ENCODE measurements at regions not wholly inside any gene's neighbourhood (a gene's known extent, or its start where the extent isn't known, plus 50 kb on each side); places are given as distances from the start of the nearest gene placed in this dataset.
A peak's percentile ranks its signal among the peaks of the same experiment; 100 is the strongest.

DNA sequence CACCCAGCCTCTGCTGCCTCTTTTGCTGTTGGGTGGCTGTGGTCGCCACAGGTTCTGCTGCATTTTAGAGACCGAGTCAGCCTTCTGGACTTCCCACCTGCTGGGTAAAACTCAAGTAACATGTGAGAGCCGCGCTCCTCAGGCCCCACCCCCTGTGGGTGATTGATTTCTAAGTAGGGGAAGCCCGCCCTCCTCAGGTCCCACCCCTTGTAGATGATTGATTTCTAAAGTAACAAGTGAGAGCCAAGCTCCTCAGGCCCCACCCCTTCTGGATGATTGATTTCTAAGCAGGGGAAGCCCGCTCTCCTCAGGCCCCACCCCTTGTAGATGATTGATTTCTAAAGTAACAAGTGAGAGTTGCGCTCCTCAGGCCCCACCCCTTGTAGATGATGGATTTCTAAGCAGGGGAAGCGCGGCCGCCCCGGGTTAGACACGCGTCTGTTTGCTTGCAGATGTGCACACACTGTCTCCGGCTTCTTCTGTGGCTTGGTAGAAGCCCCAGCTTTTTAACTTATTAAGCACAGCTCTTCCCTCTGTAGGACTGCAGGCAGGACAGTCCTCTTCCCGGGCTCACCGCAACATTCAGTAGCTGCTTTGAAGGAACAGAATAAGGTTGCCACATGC, 83.4 kb downstream of the FAM43A start:
- peak overlapping the region; percentile 67 for H3K4me3 Mint-ChIP-seq (ENCODE audit: unreplicated experiment)
- TF ChIP-seq, protein P1, sequence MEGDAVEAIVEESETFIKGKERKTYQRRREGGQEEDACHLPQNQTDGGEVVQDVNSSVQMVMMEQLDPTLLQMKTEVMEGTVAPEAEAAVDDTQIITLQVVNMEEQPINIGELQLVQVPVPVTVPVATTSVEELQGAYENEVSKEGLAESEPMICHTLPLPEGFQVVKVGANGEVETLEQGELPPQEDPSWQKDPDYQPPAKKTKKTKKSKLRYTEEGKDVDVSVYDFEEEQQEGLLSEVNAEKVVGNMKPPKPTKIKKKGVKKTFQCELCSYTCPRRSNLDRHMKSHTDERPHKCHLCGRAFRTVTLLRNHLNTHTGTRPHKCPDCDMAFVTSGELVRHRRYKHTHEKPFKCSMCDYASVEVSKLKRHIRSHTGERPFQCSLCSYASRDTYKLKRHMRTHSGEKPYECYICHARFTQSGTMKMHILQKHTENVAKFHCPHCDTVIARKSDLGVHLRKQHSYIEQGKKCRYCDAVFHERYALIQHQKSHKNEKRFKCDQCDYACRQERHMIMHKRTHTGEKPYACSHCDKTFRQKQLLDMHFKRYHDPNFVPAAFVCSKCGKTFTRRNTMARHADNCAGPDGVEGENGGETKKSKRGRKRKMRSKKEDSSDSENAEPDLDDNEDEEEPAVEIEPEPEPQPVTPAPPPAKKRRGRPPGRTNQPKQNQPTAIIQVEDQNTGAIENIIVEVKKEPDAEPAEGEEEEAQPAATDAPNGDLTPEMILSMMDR (IDR thresholded peaks at IDR 0.05; ENCODE audit: partially characterized antibody, unreplicated experiment), result no peak

DNA sequence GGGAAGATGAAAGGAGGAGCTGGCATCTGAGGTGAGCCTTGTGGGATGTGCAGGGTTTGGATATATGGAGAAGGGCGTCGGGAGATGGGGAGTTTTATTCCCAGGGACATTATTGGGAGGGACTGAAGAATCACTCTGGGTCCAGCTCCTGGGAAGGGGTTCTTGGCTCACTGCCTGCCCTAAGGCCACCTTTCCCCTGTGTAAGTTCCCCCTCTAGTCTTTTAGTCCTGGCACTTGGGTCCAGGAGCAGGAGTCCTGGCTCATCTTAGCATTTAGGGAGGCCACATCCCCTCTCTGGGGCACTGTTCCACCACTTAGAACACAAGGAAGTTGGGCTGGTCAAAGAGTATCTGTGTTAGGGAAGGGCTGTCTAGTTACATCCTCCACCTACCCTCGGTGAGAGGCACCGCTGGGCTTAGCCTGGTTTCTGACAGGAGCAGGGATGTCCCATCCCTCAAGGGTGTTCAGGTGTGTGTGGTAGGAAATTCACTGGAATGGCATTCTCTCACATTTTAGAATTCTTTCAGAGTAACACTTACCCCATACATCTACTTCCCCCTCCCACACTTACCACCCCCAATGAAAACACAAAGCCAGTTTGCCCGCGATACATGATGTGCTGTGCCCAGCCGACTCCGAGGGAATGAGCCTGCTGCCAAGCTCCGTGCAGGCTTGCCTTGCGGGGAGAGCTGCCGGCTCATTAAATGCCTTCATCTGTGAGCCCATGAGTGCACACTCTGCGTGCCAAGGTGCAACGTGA, 86.7 kb downstream of the FAM43A start:
- H3K27ac Mint-ChIP-seq (ENCODE audit: unreplicated experiment), result no peak overlapping the region
- H3K4me1 Mint-ChIP-seq (ENCODE audit: low read depth, unreplicated experiment), result peaks cover 6% of the 10 kb centered on the region
- H3K9me3 Mint-ChIP-seq (ENCODE audit: unreplicated experiment), result peaks cover 8% of the 10 kb centered on the region
- H3K27me3 Mint-ChIP-seq (ENCODE audit: unreplicated experiment), result peaks cover 8% of the 10 kb centered on the region
- TF ChIP-seq, protein P1 (IDR thresholded peaks at IDR 0.05; ENCODE audit: partially characterized antibody, unreplicated experiment), result no peak
- no peak overlapping the region for H3K4me3 Mint-ChIP-seq (ENCODE audit: unreplicated experiment)
- DNase-seq, result no peak
- no peaks in the 10 kb centered on the region for H3K36me3 Mint-ChIP-seq (ENCODE audit: unreplicated experiment)

More for the DNA sequence above, 83.4 kb downstream of the FAM43A start:
- peak; percentile 80 for DNase-seq
- H3K36me3 Mint-ChIP-seq (ENCODE audit: unreplicated experiment), result no peaks in the 10 kb centered on the region
- H3K27me3 Mint-ChIP-seq (ENCODE audit: unreplicated experiment), result peaks cover 2% of the 10 kb centered on the region
- peak overlapping the region; percentile 30 for H3K27ac Mint-ChIP-seq (ENCODE audit: unreplicated experiment)
- H3K9me3 Mint-ChIP-seq (ENCODE audit: unreplicated experiment), result peaks cover 4% of the 10 kb centered on the region
- H3K4me1 Mint-ChIP-seq (ENCODE audit: low read depth, unreplicated experiment), result peaks cover 6% of the 10 kb centered on the region

DNA sequence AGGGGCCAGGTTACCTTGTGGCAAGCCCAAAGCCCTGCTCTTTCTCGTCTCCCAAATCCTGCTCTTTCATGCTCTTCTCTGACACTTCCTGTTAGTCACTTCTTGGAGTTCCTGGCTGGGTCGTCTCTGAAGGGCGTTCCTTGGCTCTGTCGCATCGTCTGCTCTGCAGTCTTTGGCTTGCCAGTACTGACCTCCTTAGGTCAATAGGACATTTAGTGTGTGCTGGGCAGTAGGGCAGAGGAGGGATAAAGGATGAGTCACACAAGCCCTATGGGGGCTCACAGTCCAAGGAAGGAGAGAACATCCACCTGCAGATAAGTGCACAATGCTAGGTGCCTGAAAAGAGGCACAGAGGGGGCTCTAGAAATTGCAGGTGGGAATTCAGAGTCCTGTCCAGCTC, 87.5 kb downstream of the FAM43A start:
- H3K9me3 Mint-ChIP-seq (ENCODE audit: unreplicated experiment), result peaks cover 9% of the 10 kb centered on the region
- TF ChIP-seq, protein P1 (IDR thresholded peaks at IDR 0.05; ENCODE audit: partially characterized antibody, unreplicated experiment), result no peak
- peaks cover 10% of the 10 kb centered on the region for H3K27me3 Mint-ChIP-seq (ENCODE audit: unreplicated experiment)
- DNase-seq, result no peak
- no peaks in the 10 kb centered on the region for H3K36me3 Mint-ChIP-seq (ENCODE audit: unreplicated experiment)
- H3K4me1 Mint-ChIP-seq (ENCODE audit: low read depth, unreplicated experiment), result peaks cover 6% of the 10 kb centered on the region
- no peak overlapping the region for H3K4me3 Mint-ChIP-seq (ENCODE audit: unreplicated experiment)
- no peak overlapping the region for H3K27ac Mint-ChIP-seq (ENCODE audit: unreplicated experiment)

DNA sequence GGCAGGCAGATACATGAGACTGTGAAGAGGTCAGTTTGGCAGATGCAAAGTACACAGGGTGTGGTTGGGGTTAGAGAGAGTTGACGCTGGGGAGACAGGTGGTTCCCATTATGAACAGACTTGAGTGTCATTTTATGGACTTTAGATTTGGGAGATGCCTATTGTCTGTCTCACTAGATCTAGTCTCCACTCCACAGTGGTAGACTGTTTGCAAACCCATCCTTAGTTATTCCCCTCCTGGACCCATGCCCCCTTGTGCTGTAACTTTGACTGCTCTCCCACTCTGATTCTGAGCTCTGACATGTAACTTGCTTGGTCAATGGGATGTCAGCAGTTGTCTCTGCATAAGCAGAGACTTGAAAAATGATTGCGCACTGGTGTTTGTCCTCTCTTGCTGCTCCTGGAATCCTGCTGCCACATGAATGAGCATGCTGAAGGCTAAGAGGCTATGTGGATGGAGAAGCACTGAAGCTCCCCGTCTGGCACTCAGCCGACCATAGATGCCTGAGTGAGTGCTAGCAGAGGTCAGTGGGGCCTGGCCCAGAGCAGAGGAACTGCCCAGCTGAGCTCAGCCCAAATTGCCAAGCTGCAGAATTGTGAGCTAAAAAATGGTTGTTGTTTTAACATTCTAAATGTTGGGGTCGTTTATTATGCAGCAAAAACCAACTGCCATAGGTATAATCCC, 88.2 kb downstream of the FAM43A start:
- H3K27me3 Mint-ChIP-seq (ENCODE audit: unreplicated experiment), result peaks cover 10% of the 10 kb centered on the region
- TF ChIP-seq, protein P1 (IDR thresholded peaks at IDR 0.05; ENCODE audit: partially characterized antibody, unreplicated experiment), result no peak
- H3K9me3 Mint-ChIP-seq (ENCODE audit: unreplicated experiment), result peaks cover 9% of the 10 kb centered on the region
- DNase-seq, result no peak
- H3K36me3 Mint-ChIP-seq (ENCODE audit: unreplicated experiment), result no peaks in the 10 kb centered on the region
- H3K4me1 Mint-ChIP-seq (ENCODE audit: low read depth, unreplicated experiment), result peaks cover 2% of the 10 kb centered on the region
- no peak overlapping the region for H3K27ac Mint-ChIP-seq (ENCODE audit: unreplicated experiment)
- H3K4me3 Mint-ChIP-seq (ENCODE audit: unreplicated experiment), result no peak overlapping the region

All from glutamatergic neuron (in vitro differentiated cells).